Fibroblast of villous mesenchyme (primary cell): ENCODE measurements at regions not wholly inside any gene's neighbourhood (a gene's known extent, or its start where the extent isn't known, plus 50 kb on each side); places are given as distances from the start of the nearest gene placed in this dataset.

ENCODE experiments used
- DNase-seq: peaks from one replicate; pipeline ENCODE4 v3.0.0-alpha.2; 2010; ENCODE audit warnings: low read depth
- H3K4me3 ChIP-seq: 2 replicates; pipeline ENCODE4 v1.5.1; 2011; ENCODE audit warnings: low read depth, mild to moderate bottlenecking, low read length
- CTCF ChIP-seq: IDR thresholded peaks from 2 replicates; pipeline ENCODE4 v1.5.1; 2012; ENCODE audit warnings: low read depth, mild to moderate bottlenecking, low read length; ENCODE audit not compliant: insufficient read depth

GRCh38 chr5:166045961-166046360 lies 2245.5 kb upstream of the WWC1 start:
- H3K4me3 ChIP-seq = no peak overlapping the region
- no peak for DNase-seq
- no peak for TF ChIP-seq CTCF

GRCh38 chr5:166046956-166047355 lies 2244.5 kb upstream of the WWC1 start:
- H3K4me3 ChIP-seq = no peak overlapping the region
- no peak for TF ChIP-seq CTCF
- DNase-seq = no peak

DNA sequence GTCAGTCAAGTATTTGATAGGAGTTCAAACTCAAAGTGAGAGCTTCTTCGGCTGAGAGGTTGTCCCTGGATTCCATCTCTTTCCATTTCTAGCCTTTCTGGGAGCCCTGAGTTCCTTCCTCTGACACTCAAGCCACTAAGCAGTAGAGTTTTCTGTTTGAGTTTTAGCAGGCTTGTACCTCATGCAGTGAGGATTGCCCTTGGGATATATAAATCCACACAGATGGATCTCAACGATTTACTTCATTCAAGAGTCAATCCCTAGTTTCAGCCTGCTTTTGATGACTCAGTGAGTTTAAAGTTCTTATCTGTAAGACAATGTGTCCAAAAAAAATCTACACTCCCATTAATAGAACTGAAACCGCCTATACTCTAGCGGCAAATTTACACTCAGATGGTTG lies 2240.9 kb upstream of the WWC1 start:
- no peak for TF ChIP-seq CTCF
- no peak for DNase-seq

DNA sequence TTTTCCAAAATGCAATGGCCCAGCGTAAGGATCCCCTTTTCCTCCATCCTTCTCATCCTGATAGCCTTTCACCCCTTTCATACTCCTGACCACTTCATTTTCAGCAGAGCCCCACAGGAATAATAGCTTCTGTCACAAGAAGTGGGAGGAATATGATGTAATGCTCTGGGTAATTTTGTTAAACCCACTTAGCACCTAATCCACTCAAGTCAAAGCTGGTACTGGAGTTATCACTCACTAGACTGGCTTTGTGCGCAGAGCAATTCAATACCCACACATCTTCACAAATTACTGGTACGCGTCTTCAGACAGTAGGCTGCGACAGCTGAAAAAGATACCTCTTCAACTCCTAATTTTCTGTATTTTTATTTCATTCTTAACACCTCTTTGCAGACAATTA lies 2232.8 kb upstream of the WWC1 start:
- no peak for TF ChIP-seq CTCF
- no peak for DNase-seq
- no peak overlapping the region for H3K4me3 ChIP-seq

More for the DNA sequence above, 2240.9 kb upstream of the WWC1 start:
- H3K4me3 ChIP-seq = no peak overlapping the region

- DNase-seq = no peak
- no peak overlapping the region for H3K4me3 ChIP-seq
- TF ChIP-seq CTCF = no peak
Measured at GRCh38 chr5:166062094-166062493, 2229.4 kb upstream of the WWC1 start.

DNA sequence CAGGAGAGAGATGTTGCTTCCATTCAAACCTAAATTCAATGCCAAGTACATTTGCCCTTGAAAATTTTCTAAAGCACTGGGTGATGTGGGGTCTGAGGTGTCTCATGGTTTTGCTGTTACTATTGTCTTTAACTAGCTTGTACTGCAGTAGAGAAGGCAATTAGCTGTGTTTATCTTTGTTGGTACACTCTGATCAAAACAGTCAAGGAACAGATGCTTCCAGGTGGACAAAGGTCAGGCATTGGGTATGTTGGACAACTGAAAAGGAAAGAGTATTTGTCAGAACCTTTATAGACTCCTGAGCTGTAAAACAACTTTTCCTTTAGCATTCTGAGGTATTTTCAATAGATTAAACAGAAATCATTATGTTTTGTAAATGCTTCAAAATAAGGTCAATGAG lies 2228.7 kb upstream of the WWC1 start:
- no peak overlapping the region for H3K4me3 ChIP-seq
- no peak for TF ChIP-seq CTCF
- DNase-seq = no peak

- H3K4me3 ChIP-seq = no peak overlapping the region
- no peak for DNase-seq
- no peak for TF ChIP-seq CTCF
Measured at GRCh38 chr5:166063261-166063660, 2228.2 kb upstream of the WWC1 start.
